IMR-90 (cell line): ENCODE measurements at regions not wholly inside any gene's neighbourhood (a gene's known extent, or its start where the extent isn't known, plus 50 kb on each side); places are given as distances from the start of the nearest gene placed in this dataset.

ENCODE experiments used
- ATAC-seq: fragments of 200-7000 bp; cut with Tn5 transposase; 2 replicates; pipeline ENCODE4 v1.9.1; 2020; ENCODE audit warnings: low read depth, mild to moderate bottlenecking, moderate library complexity
- BruUV-seq: library from RNA; stranded (reverse); fragments of 400-500 nt; replicated peaks from 2 replicates; lab custom pipeline; 2021; lab: Mats Ljungman, UMichigan
- CTCF ChIA-PET: fragments of 300-600 bp; formaldehyde crosslinking; extraction: SDS; loops from one replicate; lab custom pipeline; 2021; ENCODE audit warnings: antibody characterized with exemption; lab: Yijun Ruan, JAX
- POLR2A ChIA-PET: fragments of 300-600 bp; sonication (Branson Sonifier 250); formaldehyde crosslinking; loops from one replicate; lab custom pipeline; 2022; ENCODE audit warnings: antibody characterized with exemption; ENCODE audit not compliant: unreplicated experiment; lab: Charles Lee
- DNase-seq: peaks from one replicate; pipeline ENCODE4 v3.0.0; 2013
- H2AFZ ChIP-seq: replicated peaks from 2 replicates; pipeline ENCODE3; 2013; ENCODE audit warnings: low read length, mild to moderate bottlenecking; ENCODE audit not compliant: poor library complexity
- H2AK5ac ChIP-seq: 2 replicates; pipeline ENCODE4 v1.6.1; 2013; ENCODE audit warnings: low read depth, low read length, inconsistent platforms
- H2AK9ac ChIP-seq: replicated peaks from 2 replicates; pipeline ENCODE3; 2013; ENCODE audit warnings: mild to moderate bottlenecking, low read depth, low read length, moderate library complexity; ENCODE audit not compliant: poor library complexity
- H2BK120ac ChIP-seq: 2 replicates; pipeline ENCODE4 v1.6.1; 2013; ENCODE audit warnings: low read depth, low read length, inconsistent platforms
- H2BK15ac ChIP-seq: 3 replicates; pipeline ENCODE4 v1.6.1; 2013; ENCODE audit warnings: low read depth, low read length, inconsistent platforms
- H2BK20ac ChIP-seq: 2 replicates; pipeline ENCODE4 v1.6.1; 2013; ENCODE audit warnings: low read depth, mild to moderate bottlenecking, inconsistent platforms, low read length, moderate library complexity
- H2BK5ac ChIP-seq: 2 replicates; pipeline ENCODE4 v1.6.1; 2013; ENCODE audit warnings: mild to moderate bottlenecking, low read depth, low read length, inconsistent platforms; ENCODE audit not compliant: poor library complexity, severe bottlenecking
- H3K14ac ChIP-seq: replicated peaks from 2 replicates; pipeline ENCODE4 v1.6.1; 2013; ENCODE audit warnings: low read depth, low read length, inconsistent platforms
- H3K18ac ChIP-seq: 2 replicates; pipeline ENCODE4 v1.6.1; 2013; ENCODE audit warnings: low read depth, low read length, control low read depth
- H3K23ac ChIP-seq: 2 replicates; pipeline ENCODE4 v1.6.1; 2013; ENCODE audit warnings: low read depth, low read length, inconsistent platforms
- H3K27ac ChIP-seq: 2 replicates; pipeline ENCODE4 v1.5.1; 2013; ENCODE audit warnings: mild to moderate bottlenecking, control low read depth, low read length; ENCODE audit not compliant: insufficient read depth
- H3K27me3 ChIP-seq: 2 replicates; pipeline ENCODE4 v1.6.1; 2013; ENCODE audit warnings: low read length; ENCODE audit not compliant: control insufficient read depth, insufficient read depth
- H3K36me3 ChIP-seq: 2 replicates; pipeline ENCODE4 v1.6.1; 2013; ENCODE audit warnings: low read length, mixed read lengths; ENCODE audit not compliant: control insufficient read depth, insufficient read depth
- H3K4ac ChIP-seq: 2 replicates; pipeline ENCODE4 v1.6.1; 2013; ENCODE audit warnings: low read depth, low read length, inconsistent platforms
- H3K4me1 ChIP-seq: 2 replicates; pipeline ENCODE4 v1.6.1; 2013; ENCODE audit warnings: low read length, mixed read lengths; ENCODE audit not compliant: control insufficient read depth, insufficient read depth
- H3K4me2 ChIP-seq: 2 replicates; pipeline ENCODE4 v1.6.1; 2013; ENCODE audit warnings: low read depth, mild to moderate bottlenecking, control low read depth, low read length, moderate library complexity
- H3K4me3 ChIP-seq: 2 replicates; pipeline ENCODE4 v1.5.1; 2013; ENCODE audit warnings: low read depth, mild to moderate bottlenecking, control low read depth, low read length, moderate library complexity; ENCODE audit not compliant: insufficient read depth
- H3K56ac ChIP-seq: 2 replicates; pipeline ENCODE4 v1.6.1; 2013; ENCODE audit warnings: low read length, inconsistent platforms; ENCODE audit not compliant: insufficient read depth; ENCODE audit errors: extremely low read depth
- H3K79me1 ChIP-seq, 2 experiments: 2 replicates each; pipeline ENCODE4 v1.6.1; 2013; ENCODE audit warnings: low read length in 2 of 2, inconsistent platforms in 1 of 2, low read depth in 1 of 2
- H3K9ac ChIP-seq: 2 replicates; pipeline ENCODE4 v1.6.1; 2013; ENCODE audit warnings: low read depth, low read length, control low read depth
- H3K9me1 ChIP-seq: 2 replicates; pipeline ENCODE4 v1.6.1; 2013; ENCODE audit warnings: low read length, inconsistent platforms; ENCODE audit not compliant: insufficient read depth
- H3K9me3 ChIP-seq: 2 replicates; pipeline ENCODE4 v1.6.1; 2013; ENCODE audit warnings: low read length; ENCODE audit not compliant: control insufficient read depth, insufficient read depth
- H4K20me1 ChIP-seq: 2 replicates; pipeline ENCODE4 v1.6.1; 2013; ENCODE audit warnings: low read length, inconsistent platforms; ENCODE audit not compliant: insufficient read depth
- H4K5ac ChIP-seq: 2 replicates; pipeline ENCODE4 v1.6.1; 2013; ENCODE audit warnings: mild to moderate bottlenecking, low read depth, low read length, control low read depth
- H4K8ac ChIP-seq, 2 experiments: 2 replicates each; pipeline ENCODE4 v1.6.1; 2013; ENCODE audit warnings: low read depth in 2 of 2, low read length in 2 of 2, control low read depth in 1 of 2, inconsistent platforms in 1 of 2
- H4K91ac ChIP-seq: 2 replicates; pipeline ENCODE4 v1.6.1; 2013; ENCODE audit warnings: low read depth, low read length, inconsistent platforms; ENCODE audit not compliant: insufficient read depth
- CHD1 ChIP-seq: IDR thresholded peaks from 2 replicates; pipeline ENCODE4 v1.6.1; 2012; ENCODE audit warnings: low read depth, low read length, improper control_type of control experiment
- FOS ChIP-seq: fragments of 150-350 bp; IDR thresholded peaks from 2 replicates; pipeline ENCODE4 v1.6.1; 2016; ENCODE audit warnings: low read depth, low read length
- MAFK ChIP-seq: IDR thresholded peaks from 2 replicates; pipeline ENCODE4 v1.6.1; 2012; ENCODE audit warnings: low read depth, low read length, improper control_type of control experiment
- RFX5 ChIP-seq: IDR thresholded peaks from 2 replicates; pipeline ENCODE4 v1.8.0; 2012; ENCODE audit warnings: low read depth, mild to moderate bottlenecking, low read length, moderate library complexity
- SMC3 ChIP-seq: fragments of 150-350 bp; IDR thresholded peaks from 2 replicates; pipeline ENCODE4 v1.6.1; 2016; ENCODE audit warnings: low read depth, mild to moderate bottlenecking, antibody characterized with exemption, low read length, moderate library complexity
- USF2 ChIP-seq: fragments of 150-350 bp; IDR thresholded peaks from 2 replicates; pipeline ENCODE4 v1.6.1; 2017; ENCODE audit warnings: mild to moderate bottlenecking, antibody characterized with exemption, low read length, low read depth
- WGBS, 2 experiments: methylation state at CpG; one replicate each; pipeline versions ENCODE4 v1.1.5 to v1.1.7; 2013; ENCODE audit warnings: missing lambda C conversion rate in 2 of 2; ENCODE audit not compliant: insufficient read length in 1 of 2; ENCODE audit errors: extremely low coverage in 2 of 2; 5-methylcytosine and 5-hydroxymethylcytosine counted together
- dilution Hi-C: fragments of 300-500 bp; cut with HindIII; formaldehyde crosslinking; loops from one replicate; pipeline ENCODE4 v1.14.3; 2018; ENCODE audit warnings: low sequenced_read_pairs; ENCODE audit not compliant: unreplicated experiment
- in situ Hi-C: fragments of 300-500 bp; cut with MboI; formaldehyde crosslinking; loops from 3 replicates; pipeline ENCODE4 v1.14.3; 2019; ENCODE audit warnings: low sequenced_read_pairs, inconsistent platforms, mixed read lengths
- intact Hi-C: fragments of 100-400 bp; cut with micrococcal nuclease; formaldehyde crosslinking; loops from 2 replicates; pipeline ENCODE4 v1.10.0; 2022

- H3K27me3 ChIP-seq, result no peaks in the 10 kb centered on the region; the same call in 1 of the 2 replicates
- H3K36me3 ChIP-seq, result no peaks in the 10 kb centered on the region
- no peak overlapping the region for H3K9ac ChIP-seq
- H2AFZ ChIP-seq, result no peak overlapping the region
- dilution Hi-C loops (no loop called here), in situ Hi-C loops (no loop called here), intact Hi-C loops (no loop called here)
- H3K56ac ChIP-seq, result no peak overlapping the region
- no peak overlapping the region for H3K27ac ChIP-seq
- no peak overlapping the region for H2BK20ac ChIP-seq
- ATAC-seq (no peak), DNase-seq (no peak)
- no peak overlapping the region for H4K8ac ChIP-seq
- TF ChIP-seq MAFK (no peak), SMC3 (no peak), RFX5 (no peak), CHD1 (no peak), USF2 (no peak), FOS (no peak)
- H3K4me3 ChIP-seq, result no peak overlapping the region
- no peaks in the 10 kb centered on the region for H4K20me1 ChIP-seq
- POLR2A ChIA-PET, result no interaction called here
- CTCF ChIA-PET, result no interaction called here
- no peak overlapping the region for H2BK5ac ChIP-seq
- H4K91ac ChIP-seq, result no peak overlapping the region
- H3K4me2 ChIP-seq, result no peak overlapping the region
- H3K4ac ChIP-seq, result no peak overlapping the region
- no peaks in the 10 kb centered on the region for H3K4me1 ChIP-seq
- H2AK9ac ChIP-seq, result no peak overlapping the region
- H3K9me1 ChIP-seq, result no peaks in the 10 kb centered on the region
- no peak overlapping the region for H3K18ac ChIP-seq
- H3K79me1 ChIP-seq, result no peaks in the 10 kb centered on the region
- no peaks in the 10 kb centered on the region for H3K9me3 ChIP-seq
- no peak overlapping the region for H2BK15ac ChIP-seq
- WGBS, 2 experiments, result no CpG with 5 or more reads among the region's 1 CpG
- BruUV-seq, result no TSS peak
- H3K14ac ChIP-seq, result no peak overlapping the region
- no peak overlapping the region for H2BK120ac ChIP-seq
- no peak overlapping the region for H2AK5ac ChIP-seq
- H3K23ac ChIP-seq, result no peak overlapping the region
- H4K5ac ChIP-seq, result no peak overlapping the region
Measured at GRCh38 chr14:30417999-30418398, 141.0 kb upstream of the G2E3 start.
